DOHH2 (cell line): ENCODE measurements at regions not wholly inside any gene's neighbourhood (a gene's known extent, or its start where the extent isn't known, plus 50 kb on each side); places are given as distances from the start of the nearest gene placed in this dataset.

ENCODE experiments used
- EZH2phosphoT487 ChIP-seq: fragments of 200-600 bp; sonication (generic); IDR thresholded peaks from 2 replicates; pipeline ENCODE4 v1.6.1; 2017; ENCODE audit warnings: borderline replicate concordance, mild to moderate bottlenecking, antibody characterized with exemption, low read length, moderate library complexity, mixed read lengths
- TF ChIP-seq, protein P1 (sequence below): fragments of 200-600 bp; sonication (generic); IDR thresholded peaks from one replicate; pipeline ENCODE4 v1.5.1; 2014; ENCODE audit warnings: antibody characterized with exemption, mild to moderate bottlenecking, low read depth, low read length; ENCODE audit not compliant: poor library complexity, severe bottlenecking

DNA sequence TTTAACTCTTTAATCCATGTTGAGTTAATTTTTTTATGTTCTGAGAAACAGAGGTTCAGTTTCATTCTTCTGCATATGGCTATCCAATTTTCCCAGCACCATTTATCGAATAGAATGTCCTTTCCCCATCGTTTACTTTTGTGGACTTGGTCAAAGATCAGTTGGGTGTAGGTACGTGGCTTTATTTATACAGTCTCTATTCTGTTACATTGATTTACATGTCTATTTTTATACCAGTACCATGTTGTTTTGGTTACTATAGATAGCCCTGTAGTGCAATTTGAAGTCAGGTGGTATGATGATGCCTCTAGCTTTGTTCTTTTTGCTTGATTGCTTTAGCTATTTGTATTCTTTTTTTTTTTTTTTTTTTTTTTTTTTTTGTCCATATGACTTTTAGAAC is 462.0 kb downstream of the HTR1A start:
- TF ChIP-seq, protein P1, sequence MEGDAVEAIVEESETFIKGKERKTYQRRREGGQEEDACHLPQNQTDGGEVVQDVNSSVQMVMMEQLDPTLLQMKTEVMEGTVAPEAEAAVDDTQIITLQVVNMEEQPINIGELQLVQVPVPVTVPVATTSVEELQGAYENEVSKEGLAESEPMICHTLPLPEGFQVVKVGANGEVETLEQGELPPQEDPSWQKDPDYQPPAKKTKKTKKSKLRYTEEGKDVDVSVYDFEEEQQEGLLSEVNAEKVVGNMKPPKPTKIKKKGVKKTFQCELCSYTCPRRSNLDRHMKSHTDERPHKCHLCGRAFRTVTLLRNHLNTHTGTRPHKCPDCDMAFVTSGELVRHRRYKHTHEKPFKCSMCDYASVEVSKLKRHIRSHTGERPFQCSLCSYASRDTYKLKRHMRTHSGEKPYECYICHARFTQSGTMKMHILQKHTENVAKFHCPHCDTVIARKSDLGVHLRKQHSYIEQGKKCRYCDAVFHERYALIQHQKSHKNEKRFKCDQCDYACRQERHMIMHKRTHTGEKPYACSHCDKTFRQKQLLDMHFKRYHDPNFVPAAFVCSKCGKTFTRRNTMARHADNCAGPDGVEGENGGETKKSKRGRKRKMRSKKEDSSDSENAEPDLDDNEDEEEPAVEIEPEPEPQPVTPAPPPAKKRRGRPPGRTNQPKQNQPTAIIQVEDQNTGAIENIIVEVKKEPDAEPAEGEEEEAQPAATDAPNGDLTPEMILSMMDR = no peak
- TF ChIP-seq EZH2phosphoT487 = no peak
